H1 (cell line): ENCODE measurements at regions not wholly inside any gene's neighbourhood (a gene's known extent, or its start where the extent isn't known, plus 50 kb on each side); places are given as distances from the start of the nearest gene placed in this dataset.
"Not testable (repeated sequence)": the region's sequence is repeated elsewhere in the genome, so short reads cannot be mapped to it uniquely, and the experiment has no call there.

ENCODE experiments used
- CTCF ChIA-PET: fragments of 300-600 bp; sonication (Branson Sonifier 250); formaldehyde crosslinking; loops from one replicate; lab custom pipeline; 2021; ENCODE audit not compliant: partially characterized antibody; lab: Charles Lee
- POLR2A ChIA-PET: fragments of 300-600 bp; sonication (Branson Sonifier 250); formaldehyde crosslinking; loops from one replicate; lab custom pipeline; 2021; ENCODE audit warnings: inconsistent platforms; ENCODE audit not compliant: partially characterized antibody; lab: Charles Lee
- DNase-seq, 2 experiments: peaks; one replicate each; pipeline versions ENCODE4 v3.0.0 to v3.0.0-alpha.2; 2010 to 2022; ENCODE audit warnings: low spot score in 2 of 2, low read depth in 1 of 2, mixed read lengths in 1 of 2
- FAIRE-seq: peaks from 2 replicates; lab custom pipeline; 2011; peaks lifted over from hg19 to GRCh38; lab: Jason Lieb, UNC
- H2AFZ ChIP-seq: 2 replicates; pipeline ENCODE4 v1.8.1; 2012; ENCODE audit warnings: low read length, inconsistent platforms
- H2AK5ac ChIP-seq: 2 replicates; pipeline ENCODE4 v1.6.1; 2013; ENCODE audit warnings: low read depth, low read length
- H2BK120ac ChIP-seq: replicated peaks from 2 replicates; pipeline ENCODE3; 2013; ENCODE audit warnings: low read depth, low read length, inconsistent platforms
- H2BK12ac ChIP-seq: 2 replicates; pipeline ENCODE4 v1.6.1; 2013; ENCODE audit warnings: low read depth, low read length
- H2BK15ac ChIP-seq: 2 replicates; pipeline ENCODE4 v1.6.1; 2013; ENCODE audit warnings: low read length
- H2BK20ac ChIP-seq: 2 replicates; pipeline ENCODE4 v1.6.1; 2013; ENCODE audit warnings: low read length
- H2BK5ac ChIP-seq: 2 replicates; pipeline ENCODE4 v1.6.1; 2013; ENCODE audit warnings: low read depth, low read length
- H3K14ac ChIP-seq: 2 replicates; pipeline ENCODE4 v1.6.1; 2013; ENCODE audit warnings: inconsistent platforms; ENCODE audit not compliant: insufficient read length
- H3K18ac ChIP-seq: 2 replicates; pipeline ENCODE4 v1.6.1; 2013; ENCODE audit warnings: low read length; ENCODE audit errors: extremely low read depth
- H3K23ac ChIP-seq: 2 replicates; pipeline ENCODE4 v1.6.1; 2013; ENCODE audit warnings: inconsistent platforms; ENCODE audit not compliant: insufficient read length
- H3K23me2 ChIP-seq: 2 replicates; pipeline ENCODE4 v1.6.1; 2013; ENCODE audit warnings: low read depth, low read length
- H3K27ac ChIP-seq: 2 replicates; pipeline ENCODE4 v1.6.1; 2011; ENCODE audit warnings: low read depth, low read length, inconsistent platforms
- H3K27me3 ChIP-seq, 4 experiments: replicated peaks in 1 of 4; 1 replicate in 1 of 4; 2 replicates in 3 of 4; pipeline versions ENCODE4 v1.6.1 to v1.8.1; 2011 to 2013; ENCODE audit warnings: low read length in 3 of 4, mild to moderate bottlenecking in 3 of 4, inconsistent platforms in 2 of 4, mixed read lengths in 2 of 4, moderate library complexity in 1 of 4; ENCODE audit not compliant: control insufficient read depth in 3 of 4, insufficient read depth in 3 of 4; ENCODE audit errors: extremely low read depth in 1 of 4
- H3K36me3 ChIP-seq, 4 experiments: 2 replicates each; pipeline versions ENCODE4 v1.6.1 to v1.8.1; 2011 to 2013; ENCODE audit warnings: mild to moderate bottlenecking in 4 of 4, low read length in 3 of 4, moderate library complexity in 2 of 4, control low read depth in 1 of 4, inconsistent platforms in 1 of 4; ENCODE audit not compliant: insufficient read depth in 4 of 4, control insufficient read depth in 2 of 4
- H3K4ac ChIP-seq: replicated peaks from 2 replicates; pipeline ENCODE3; 2013; ENCODE audit warnings: low read length, low read depth, mixed read lengths, inconsistent platforms; ENCODE audit not compliant: insufficient read length
- H3K4me1 ChIP-seq, 4 experiments: replicated peaks in 1 of 4; 1 replicate in 1 of 4; 2 replicates in 3 of 4; pipeline versions ENCODE4 v1.6.1 to v1.8.1; 2011 to 2013; ENCODE audit warnings: low read length in 3 of 4, inconsistent platforms in 2 of 4, mixed read lengths in 1 of 4; ENCODE audit not compliant: insufficient read depth in 4 of 4, control insufficient read depth in 3 of 4
- H3K4me2 ChIP-seq, 2 experiments: 2 replicates each; pipeline versions ENCODE4 v1.6.1 to v1.8.1; 2011 to 2013; ENCODE audit warnings: low read depth in 2 of 2, low read length in 2 of 2, control low read depth in 1 of 2, inconsistent platforms in 1 of 2, mild to moderate bottlenecking in 1 of 2; ENCODE audit not compliant: insufficient read depth in 1 of 2
- H3K4me3 ChIP-seq, 4 experiments: fragments of 200-600, 300-600 bp in 1 of 4; sonication (generic), shearing (Covaris generic), sonication (Bioruptor Twin) in 1 of 4; 2 replicates each; pipeline versions ENCODE4 v1.5.1 to v1.8.1; 2011 to 2016; ENCODE audit warnings: low read length in 4 of 4, low read depth in 3 of 4, control low read depth in 2 of 4, inconsistent platforms in 2 of 4, mild to moderate bottlenecking in 2 of 4, mixed read lengths in 1 of 4, moderate library complexity in 1 of 4; ENCODE audit not compliant: insufficient read depth in 2 of 4; ENCODE audit errors: extremely low read depth in 1 of 4
- H3K56ac ChIP-seq: replicated peaks from 2 replicates; pipeline ENCODE3; 2013; ENCODE audit warnings: low read depth, mild to moderate bottlenecking, mixed read lengths, low read length, inconsistent platforms; ENCODE audit not compliant: insufficient read length
- H3K79me1 ChIP-seq: 2 replicates; pipeline ENCODE4 v1.6.1; 2013; ENCODE audit warnings: low read depth, low read length, control low read depth
- H3K79me2 ChIP-seq, 2 experiments: 2 replicates each; pipeline versions ENCODE4 v1.6.1 to v1.8.1; 2012 to 2013; ENCODE audit warnings: low read length in 2 of 2, mild to moderate bottlenecking in 2 of 2, inconsistent platforms in 1 of 2; ENCODE audit not compliant: insufficient read depth in 2 of 2, control insufficient read depth in 1 of 2
- H3K9ac ChIP-seq, 4 experiments: replicated peaks in 1 of 4; 1 replicate in 1 of 4; 2 replicates in 3 of 4; pipeline versions ENCODE4 v1.6.1 to v1.8.1; 2011 to 2013; ENCODE audit warnings: low read depth in 3 of 4, low read length in 3 of 4, control low read depth in 2 of 4, mild to moderate bottlenecking in 2 of 4, moderate library complexity in 2 of 4, inconsistent platforms in 1 of 4; ENCODE audit errors: extremely low read depth in 1 of 4
- H3K9me3 ChIP-seq, 2 experiments: 2 replicates each; pipeline versions ENCODE4 v1.6.1 to v1.8.1; 2012 to 2013; ENCODE audit warnings: mild to moderate bottlenecking in 2 of 2, moderate library complexity in 2 of 2, control low read depth in 1 of 2, inconsistent platforms in 1 of 2, low read depth in 1 of 2, low read length in 1 of 2, mixed read lengths in 1 of 2; ENCODE audit not compliant: insufficient read depth in 2 of 2
- H4K20me1 ChIP-seq, 2 experiments: replicated peaks in 1 of 2; 2 replicates each; pipeline versions ENCODE3 to v1.8.1; 2011 to 2013; ENCODE audit warnings: inconsistent platforms in 2 of 2, low read length in 2 of 2, mild to moderate bottlenecking in 1 of 2; ENCODE audit not compliant: insufficient read depth in 2 of 2, control insufficient read depth in 1 of 2
- H4K5ac ChIP-seq: 2 replicates; pipeline ENCODE4 v1.6.1; 2013; ENCODE audit warnings: low read length, low read depth, mixed read lengths, inconsistent platforms; ENCODE audit not compliant: insufficient read length
- H4K8ac ChIP-seq: 2 replicates; pipeline ENCODE4 v1.8.0; 2013; ENCODE audit warnings: mild to moderate bottlenecking, moderate library complexity, low read length, inconsistent platforms; ENCODE audit not compliant: insufficient read depth; ENCODE audit errors: extremely low read depth
- H4K91ac ChIP-seq: replicated peaks from 2 replicates; pipeline ENCODE3; 2013; ENCODE audit warnings: low read length, mixed read lengths, inconsistent platforms; ENCODE audit not compliant: insufficient read length
- CEBPB ChIP-seq: IDR thresholded peaks from 2 replicates; pipeline ENCODE4 v1.6.1; 2012; ENCODE audit warnings: low read depth, low read length
- CHD2 ChIP-seq: IDR thresholded peaks from 2 replicates; pipeline ENCODE4 v1.6.1; 2012; ENCODE audit warnings: low read length, improper control_type of control experiment
- EGR1 ChIP-seq: IDR thresholded peaks from 2 replicates; pipeline ENCODE4 v1.6.1; 2011; ENCODE audit warnings: low read depth, low read length, borderline replicate concordance
- MAFK ChIP-seq: IDR thresholded peaks from 2 replicates; pipeline ENCODE4 v1.6.1; 2012; ENCODE audit warnings: low read depth, mild to moderate bottlenecking, improper control_type of control experiment, low read length
- WGBS, 2 experiments: shearing (Covaris generic) in 1 of 2; methylation state at CpG; one replicate each; pipeline versions ENCODE4 v1.1.6 to v1.1.7; 2013 to 2015; ENCODE audit warnings: low lambda C conversion rate in 2 of 2, mixed read lengths in 2 of 2, inconsistent platforms in 1 of 2, low coverage in 1 of 2, missing lambda C conversion rate in 1 of 2; ENCODE audit not compliant: insufficient replicate concordance in 2 of 2, insufficient coverage in 1 of 2, insufficient read length in 1 of 2; ENCODE audit errors: extremely low coverage in 1 of 2, missing lambda C conversion rate in 1 of 2; 5-methylcytosine and 5-hydroxymethylcytosine counted together

- no peak for TF ChIP-seq CHD2
- TF ChIP-seq CEBPB: no peak
- no peak for TF ChIP-seq EGR1
- no peak for TF ChIP-seq MAFK
- TF ChIP-seq, all 59 proteins: peak for 0
Measured at GRCh38 chrX:146881521-146881920, 67.0 kb upstream of the CXorf51A start (continued).

GRCh38 chrX:146866846-146867245 lies 52.3 kb upstream of the CXorf51A start:
- H2BK20ac ChIP-seq, H3K79me1 ChIP-seq, H3K23me2 ChIP-seq, H3K18ac ChIP-seq, H3K9me3 ChIP-seq, H2AFZ ChIP-seq, H3K4me2 ChIP-seq, H3K4me1 ChIP-seq, H4K20me1 ChIP-seq, H3K4me3 ChIP-seq, H3K27me3 ChIP-seq, H2AK5ac ChIP-seq, H3K14ac ChIP-seq, H3K79me2 ChIP-seq, H3K23ac ChIP-seq, H3K56ac ChIP-seq, H2BK15ac ChIP-seq, H4K91ac ChIP-seq, H3K36me3 ChIP-seq, FAIRE-seq, H3K27ac ChIP-seq, H3K4ac ChIP-seq, H3K9ac ChIP-seq, POLR2A ChIA-PET, H4K8ac ChIP-seq, H2BK120ac ChIP-seq, H4K5ac ChIP-seq, H2BK12ac ChIP-seq, DNase-seq, H2BK5ac ChIP-seq, CTCF ChIA-PET: not testable (repeated sequence)
- WGBS, 2 experiments: no CpG with 5 or more reads among the region's 27 CpGs
